NCI-H146 (cell line): ENCODE measurements at regions not wholly inside any gene's neighbourhood (a gene's known extent, or its start where the extent isn't known, plus 50 kb on each side); places are given as distances from the start of the nearest gene placed in this dataset.
A peak's percentile ranks its signal among the peaks of the same experiment; 100 is the strongest.
"Not testable (repeated sequence)": the region's sequence is repeated elsewhere in the genome, so short reads cannot be mapped to it uniquely, and the experiment has no call there.

Experiments
- DNase-seq: peaks from one replicate; lab custom pipeline; 2025; lab: John Stamatoyannopoulos, UW

DNA sequence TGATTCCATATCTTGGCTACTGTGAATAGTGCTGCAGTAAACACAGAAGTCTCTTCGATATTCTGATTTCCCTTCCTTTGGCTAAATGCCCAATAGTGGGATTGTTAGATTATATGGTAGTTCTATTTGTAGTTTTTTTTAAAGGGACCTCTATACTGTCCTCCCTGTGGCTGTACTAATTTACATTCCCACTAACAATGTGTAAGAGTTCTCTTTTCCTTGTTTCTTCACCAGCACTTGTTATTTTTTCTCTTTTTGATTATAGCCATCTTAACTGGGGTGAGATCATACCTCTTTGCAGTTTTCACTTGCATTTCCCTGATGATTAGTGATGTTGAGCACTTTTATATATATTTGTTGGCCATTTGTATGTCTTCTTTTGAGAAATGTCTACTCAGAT lies 102.0 kb downstream of the CARTPT start:
- no peak for DNase-seq

DNA sequence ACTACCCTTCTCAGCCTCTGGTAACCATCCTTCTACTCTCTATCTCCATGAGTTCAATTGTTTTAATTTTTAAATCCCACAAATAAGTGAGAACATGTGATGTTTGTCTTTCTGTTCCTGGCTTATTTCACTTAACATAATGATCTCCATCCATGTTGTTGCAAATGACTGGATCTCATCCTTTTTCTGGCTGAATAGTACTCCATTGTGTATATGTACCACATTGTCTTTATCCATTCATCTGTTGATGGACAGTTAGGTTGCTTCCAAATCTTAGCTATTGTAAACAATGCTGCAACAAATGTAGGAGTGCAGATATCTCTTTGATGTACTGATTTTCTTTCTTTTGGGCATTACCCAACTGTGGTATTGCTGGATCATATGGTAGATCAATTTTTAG lies 103.0 kb downstream of the CARTPT start:
- not testable (repeated sequence) for DNase-seq

DNA sequence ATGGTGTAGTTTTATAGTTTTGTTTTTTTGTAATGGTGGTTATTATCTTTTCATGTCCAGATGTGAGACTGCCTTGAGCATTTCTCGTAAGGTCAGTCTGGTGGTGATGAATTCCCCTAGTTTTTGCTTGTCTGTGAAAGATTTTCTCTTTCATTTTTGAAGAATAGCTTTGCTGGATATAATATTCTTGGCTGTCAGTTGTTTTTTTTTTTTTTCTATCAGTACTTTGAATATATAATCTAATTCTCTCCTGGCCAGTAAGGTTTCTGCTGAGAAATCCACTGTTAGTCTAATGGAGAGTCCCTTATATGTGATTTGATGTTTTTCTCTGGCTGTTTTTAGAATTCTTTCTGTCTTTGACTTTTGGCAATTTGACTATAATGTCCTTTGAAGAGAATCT lies 106.9 kb downstream of the CARTPT start:
- DNase-seq: no peak

DNA sequence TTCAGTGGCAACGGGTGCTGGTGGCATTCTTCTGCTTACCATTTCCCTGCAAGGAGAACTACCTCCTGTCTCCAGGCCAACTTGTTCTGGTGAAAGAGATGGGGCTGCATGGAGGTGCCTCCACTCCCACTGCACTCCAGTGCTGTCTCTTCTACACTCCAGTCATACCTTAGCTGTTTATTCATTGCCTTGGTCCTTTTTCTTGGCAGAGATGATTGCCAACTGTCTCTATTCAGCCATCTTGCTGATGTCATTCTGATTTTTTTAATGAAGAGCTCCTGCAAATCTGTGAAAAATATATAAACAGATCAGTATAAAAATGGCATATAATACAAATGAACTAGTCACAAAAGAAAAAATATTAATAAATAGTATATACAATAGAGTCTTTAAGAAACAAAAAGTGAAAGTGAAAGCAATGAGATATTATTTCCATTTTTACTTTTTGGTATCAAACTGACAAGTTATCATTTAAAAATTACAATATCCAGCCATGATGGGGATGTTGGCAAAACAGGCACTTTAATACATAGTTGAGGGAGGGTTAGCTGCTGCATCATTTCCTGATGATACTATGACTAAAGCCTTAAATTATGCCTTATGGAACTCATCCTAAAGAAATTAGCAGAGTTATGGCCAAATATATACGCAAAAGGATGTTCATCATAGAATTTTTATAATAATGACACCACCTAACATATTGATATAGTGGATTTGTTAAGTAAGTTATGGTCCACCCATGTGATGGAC lies 109.4 kb downstream of the CARTPT start:
- DNase-seq: no peak

DNA sequence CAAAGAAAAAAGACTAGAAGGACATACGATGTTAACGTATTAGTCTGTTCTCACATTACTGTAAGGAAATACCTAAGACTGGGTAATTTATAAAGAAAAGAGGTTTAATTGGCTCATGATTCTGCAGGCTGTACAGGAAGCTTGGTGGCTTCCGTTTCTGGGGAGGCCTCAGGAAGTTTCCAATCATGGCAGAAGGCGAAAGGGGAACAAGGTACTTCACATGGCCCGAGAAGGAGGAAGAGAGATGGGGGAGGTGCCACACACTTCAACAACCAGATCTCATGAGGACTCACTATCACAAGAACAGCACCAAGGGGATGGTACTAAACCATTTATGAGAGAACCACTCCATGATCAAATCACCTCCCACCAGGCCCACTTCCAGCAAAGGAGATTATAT lies 110.1 kb downstream of the CARTPT start:
- DNase-seq: no peak

DNA sequence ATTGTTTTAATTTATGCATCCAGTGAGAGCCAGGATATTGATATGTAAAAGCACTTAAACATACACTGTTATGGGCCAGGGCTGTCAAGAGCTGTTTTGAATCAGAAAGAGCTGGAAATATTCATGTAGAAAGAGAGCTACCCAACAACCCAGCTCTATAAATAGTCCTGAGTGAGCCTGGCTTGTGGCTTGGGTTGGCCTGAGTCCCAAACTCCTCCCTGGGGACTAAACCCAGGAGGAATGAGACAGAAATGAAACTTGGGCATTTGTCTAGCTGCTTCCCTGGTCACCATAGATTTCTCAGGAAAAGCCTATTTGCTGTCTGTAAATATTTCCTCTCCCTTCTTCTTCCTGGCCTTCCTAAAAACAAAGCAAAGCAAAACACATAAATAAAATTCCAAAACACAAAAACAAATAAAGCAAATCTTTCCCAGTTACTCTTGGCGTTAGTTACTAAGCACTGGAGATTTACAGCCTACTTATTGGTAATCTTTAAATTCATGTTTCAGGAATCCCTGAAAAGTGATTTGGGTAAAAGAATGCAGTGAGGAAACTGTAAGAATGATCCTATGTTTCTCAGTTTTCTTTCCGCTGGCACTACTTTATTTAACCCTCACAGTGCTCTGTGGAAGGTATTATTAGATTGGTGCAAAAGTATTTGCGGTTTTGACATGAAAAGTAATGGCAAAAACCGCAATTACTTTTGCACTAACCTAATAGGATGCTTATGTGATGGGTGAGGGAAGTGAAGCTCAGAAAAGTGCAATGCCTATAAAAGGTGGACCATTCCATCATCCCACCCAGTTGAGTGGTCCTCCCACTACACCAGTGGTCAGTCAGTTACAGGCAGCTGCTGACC lies 111.8 kb downstream of the CARTPT start:
- no peak for DNase-seq

DNA sequence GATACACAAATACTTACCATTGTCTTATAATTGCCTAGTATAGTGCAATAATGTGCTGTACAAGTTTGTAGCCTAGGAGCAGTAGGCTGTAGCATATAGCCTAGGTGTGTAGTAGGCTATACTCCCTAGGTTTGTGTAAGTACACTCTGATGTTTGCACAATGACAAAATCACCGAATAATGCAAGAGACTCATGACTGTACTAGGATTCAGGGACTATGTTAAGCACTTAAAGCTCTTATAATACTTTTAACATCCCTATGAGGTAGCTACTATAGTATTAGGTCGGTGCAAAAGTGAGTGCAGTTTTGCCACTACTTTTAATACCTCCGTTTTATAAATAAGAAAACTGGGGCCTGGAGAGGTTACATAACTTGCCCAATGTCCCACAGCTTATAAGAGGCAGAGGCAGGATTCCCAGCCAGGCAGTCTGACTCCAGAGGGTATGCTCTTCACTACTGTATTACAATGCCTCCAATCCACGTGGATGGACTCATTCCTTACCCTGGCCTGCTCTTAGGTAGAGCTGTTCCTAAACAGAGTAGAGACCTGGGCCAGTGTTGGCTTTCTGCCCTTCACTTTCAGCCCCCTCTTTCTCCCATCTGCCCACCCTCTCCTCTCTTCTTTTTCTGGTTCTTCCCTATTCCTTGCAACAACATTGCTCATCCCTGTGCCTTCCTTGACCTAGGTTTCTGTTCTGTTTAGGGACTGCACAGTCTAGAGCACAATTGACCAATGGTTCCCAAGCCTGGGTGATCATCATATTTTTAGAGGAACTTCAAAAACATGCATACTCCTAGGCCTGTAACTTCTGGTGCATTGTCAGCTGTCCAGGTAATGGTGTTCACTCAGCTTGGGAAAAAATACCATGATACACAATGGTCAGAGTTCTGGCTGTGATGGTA lies 114.0 kb downstream of the CARTPT start:
- no peak for DNase-seq

DNA sequence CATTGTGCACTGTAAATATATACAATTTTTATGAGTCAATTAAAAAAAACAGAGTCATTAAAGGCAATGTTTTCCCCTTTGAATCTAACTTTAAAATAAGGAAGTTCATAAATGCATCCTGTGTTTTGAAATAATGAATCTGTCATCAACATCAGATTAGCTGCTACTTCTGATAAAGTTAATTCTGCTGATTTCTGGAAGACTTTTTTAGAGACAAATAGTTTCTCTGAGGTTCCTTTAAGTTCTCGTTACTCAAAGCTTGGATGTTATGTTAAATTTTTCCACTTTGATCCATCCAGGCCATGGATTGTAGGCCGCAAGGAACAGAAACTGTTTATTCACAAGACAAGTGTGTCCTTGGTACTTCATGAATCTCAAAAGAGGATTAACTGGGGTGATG lies 115.5 kb downstream of the CARTPT start:
- DNase-seq: no peak

DNA sequence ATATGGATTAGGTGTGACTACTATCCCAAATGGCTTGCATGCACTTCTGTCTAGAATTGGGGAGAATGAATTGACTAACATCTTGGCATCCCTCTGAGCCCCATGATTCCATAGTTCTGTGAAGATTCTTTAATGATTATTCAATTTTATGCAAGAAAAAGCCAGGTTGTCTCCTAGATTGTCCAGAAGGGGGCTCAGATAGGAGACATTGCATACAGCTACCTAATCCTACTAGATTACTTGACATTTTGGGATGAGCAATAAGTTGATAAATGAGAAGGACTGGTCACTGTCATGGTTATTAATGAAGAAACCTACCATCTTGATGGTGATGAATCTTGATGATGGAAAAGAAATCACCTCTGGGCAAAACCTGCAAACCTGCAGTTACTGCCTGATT lies 117.0 kb downstream of the CARTPT start:
- DNase-seq: peak; percentile 41

DNA sequence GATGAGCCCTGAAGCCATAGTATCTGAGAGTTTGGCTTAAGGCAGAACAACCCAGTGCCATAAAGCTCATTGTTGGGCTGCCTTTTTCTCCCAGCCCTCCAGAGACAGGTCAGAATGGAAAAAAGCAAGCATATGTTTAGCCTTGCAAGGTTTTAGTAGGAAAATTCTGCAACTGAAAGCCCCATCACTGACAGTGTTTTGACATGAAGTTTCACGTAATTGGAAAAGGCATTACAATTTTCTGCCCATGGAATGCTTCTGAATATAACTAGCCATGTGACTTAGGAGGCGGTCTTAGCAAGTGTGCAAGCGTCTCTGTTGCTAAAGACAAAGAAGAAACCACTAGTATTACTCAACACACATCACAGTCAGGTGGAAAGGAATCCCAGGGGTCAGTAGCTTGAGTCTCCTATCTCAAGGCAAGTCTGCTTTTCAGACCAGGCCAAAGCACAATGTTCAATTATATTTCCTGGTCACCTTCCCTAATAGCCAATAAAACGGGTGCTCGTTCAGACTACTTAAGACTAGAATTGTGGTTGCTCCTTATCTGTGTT lies 117.6 kb downstream of the CARTPT start:
- DNase-seq: no peak

DNA sequence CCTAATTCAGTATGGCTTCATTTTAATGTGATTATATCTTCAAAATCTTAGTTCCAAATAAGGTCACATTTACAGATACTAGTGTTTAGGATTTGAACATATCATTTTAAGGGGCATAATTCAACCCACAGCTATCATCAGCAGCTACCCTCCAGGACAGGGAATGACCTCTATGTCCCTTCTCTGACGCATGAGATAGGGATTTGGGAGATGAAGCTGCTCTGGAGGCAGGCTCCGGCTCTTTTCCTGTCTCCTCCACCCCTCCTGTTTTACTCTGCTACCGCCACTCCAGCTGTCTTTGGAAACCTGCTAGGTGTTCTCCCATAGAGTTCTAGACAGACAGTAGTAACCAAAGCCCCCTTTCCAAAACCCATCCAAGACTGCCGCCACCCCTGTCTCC lies 119.2 kb downstream of the CARTPT start:
- DNase-seq: no peak

DNA sequence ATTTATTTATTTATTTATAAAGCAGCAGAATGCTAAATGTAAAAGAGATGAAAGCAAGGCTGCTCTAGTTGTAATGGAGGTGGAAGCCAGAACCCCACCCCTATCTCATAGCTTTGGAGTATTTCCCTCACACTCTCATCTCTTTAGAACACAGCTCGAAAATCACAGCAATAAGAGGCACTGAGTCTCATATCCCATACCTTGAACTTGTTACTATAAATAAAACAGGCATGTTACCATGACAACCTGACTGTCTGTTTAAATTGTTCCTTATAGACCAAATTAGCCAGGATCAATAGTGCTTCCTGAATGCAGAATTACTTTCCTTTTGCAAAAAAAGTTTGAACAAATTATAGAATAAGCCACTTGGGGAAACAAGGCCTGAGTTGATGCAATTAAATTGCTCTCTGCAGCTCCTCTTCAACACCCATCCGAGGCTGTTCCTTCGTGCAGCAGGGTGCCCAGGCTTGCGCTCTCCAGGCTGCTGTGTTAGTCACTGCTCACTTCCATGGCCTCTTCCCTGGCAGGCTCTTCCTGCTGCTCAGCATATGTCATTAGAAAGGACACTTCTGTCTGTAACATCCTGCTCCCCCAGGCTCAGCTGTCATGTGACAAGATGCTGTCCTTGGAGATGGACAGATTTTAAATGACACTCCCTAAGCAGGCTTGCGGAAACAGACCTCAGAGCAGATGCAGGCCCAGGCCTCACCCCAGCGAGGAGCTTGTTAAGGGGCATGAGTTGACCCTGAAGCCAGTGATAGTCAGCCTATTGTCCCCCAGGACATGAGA lies 120.2 kb downstream of the CARTPT start:
- peak; percentile 59 for DNase-seq

DNA sequence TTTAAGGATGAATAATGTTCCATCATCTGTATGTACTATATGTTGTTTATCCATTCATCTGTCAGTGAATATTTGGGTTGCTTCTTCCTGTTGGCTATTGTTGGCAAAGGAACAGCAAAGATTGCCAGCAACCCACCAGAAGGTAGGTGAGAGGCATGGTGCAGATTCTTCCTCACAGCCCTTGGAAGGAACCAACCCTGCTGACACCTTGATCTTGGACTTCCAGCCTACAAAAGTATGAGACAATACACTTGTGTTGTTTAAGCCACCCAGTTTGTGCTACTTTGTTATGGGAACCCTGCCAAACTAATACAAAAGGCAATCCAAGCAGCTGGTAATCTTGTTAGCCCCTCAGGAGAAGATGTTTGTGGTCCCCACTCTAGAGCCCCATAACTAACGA lies 122.0 kb downstream of the CARTPT start:
- DNase-seq: no peak

DNA sequence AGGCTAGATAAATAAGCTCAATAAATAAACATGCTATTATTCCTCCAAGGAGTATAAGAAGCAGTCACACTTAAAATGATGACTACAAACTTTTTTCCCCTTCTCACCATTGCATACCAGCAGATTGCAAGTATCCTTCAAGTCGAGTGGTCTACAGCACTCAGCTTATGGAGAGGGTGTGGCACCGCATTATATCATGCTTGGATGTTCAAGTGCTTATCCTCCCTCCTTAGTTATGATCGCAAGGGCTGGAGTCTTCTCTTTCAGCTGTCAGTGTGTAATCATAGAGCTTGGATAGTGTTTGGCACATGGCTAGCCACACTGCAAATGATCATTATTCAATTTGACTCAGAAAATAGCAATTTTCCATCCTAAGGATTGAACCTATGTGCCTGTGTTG lies 124.0 kb downstream of the CARTPT start:
- no peak for DNase-seq

DNA sequence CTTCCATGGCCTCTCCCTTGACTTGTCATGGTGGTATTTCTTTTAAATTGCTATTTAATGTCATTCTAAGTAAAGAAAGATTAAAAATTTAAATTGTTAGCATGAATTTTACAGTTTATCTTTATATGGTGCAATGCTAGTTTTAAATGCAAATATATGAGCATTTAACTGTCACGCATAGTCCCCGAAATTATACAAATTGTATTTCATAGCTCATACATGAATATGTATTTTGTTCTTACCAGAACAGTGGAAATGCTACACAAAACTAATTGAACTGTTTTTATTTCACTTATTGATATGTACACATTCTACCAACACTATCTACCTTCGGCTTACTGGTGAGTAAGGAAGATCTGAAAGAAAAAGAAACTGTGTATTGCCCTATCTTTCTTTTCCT lies 125.8 kb downstream of the CARTPT start:
- DNase-seq: no peak

DNA sequence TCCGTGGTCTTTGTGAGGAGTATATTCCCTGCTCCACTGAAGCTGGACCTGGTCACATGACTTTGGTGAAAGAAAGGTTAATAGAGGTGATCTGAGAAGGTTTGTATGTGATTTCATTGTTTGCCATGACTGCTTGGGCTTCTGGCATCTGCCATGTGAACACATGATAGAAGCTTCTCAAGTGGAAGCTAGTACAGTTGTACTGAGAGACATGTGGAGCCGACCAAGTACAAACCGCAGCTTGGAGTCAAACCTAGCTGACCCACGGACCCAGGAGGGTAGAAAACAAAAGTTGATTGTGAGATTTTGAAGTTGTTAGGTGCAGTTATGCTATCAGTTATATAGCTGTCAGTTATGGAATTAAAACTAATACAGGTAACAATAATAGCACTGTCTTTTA lies 140.4 kb downstream of the CARTPT start:
- no peak for DNase-seq

DNA sequence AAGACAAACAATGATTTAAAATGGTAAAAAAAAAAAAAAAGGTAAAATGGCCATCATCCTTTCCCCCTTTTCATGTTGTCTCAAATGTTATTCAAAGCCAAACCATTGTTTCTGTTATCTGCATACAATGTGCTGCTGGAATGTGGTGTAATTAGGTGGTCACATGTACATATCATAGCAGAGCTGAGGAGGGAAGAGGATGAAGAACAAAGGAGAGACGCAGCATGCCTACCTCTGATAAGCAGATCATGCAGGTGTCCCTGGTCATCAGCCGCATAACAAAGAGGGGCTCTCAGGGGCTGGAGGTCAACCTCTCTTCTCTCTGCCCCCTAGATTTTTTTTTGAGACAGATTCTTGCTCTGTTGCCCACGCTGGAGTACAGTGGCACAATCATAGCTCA lies 141.0 kb downstream of the CARTPT start:
- peak; percentile 85 for DNase-seq

DNA sequence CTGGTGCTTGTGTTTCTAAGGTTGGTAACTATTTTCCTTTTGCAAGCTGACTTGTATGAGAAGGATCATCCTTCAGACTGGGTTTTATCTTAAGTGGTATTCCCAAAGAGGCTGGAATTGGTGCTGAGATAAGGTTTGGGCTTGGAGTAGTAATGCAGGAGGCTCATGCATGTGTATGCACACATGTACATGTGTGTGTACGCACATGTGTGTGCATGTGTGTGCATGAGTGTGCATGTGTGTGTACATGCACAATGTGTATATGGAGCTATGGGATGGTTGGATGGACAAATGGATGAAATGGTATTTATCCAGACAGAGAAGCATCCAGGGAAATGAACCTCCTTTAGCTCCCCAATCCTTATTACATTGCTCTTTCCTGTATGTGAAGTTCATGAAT lies 142.6 kb downstream of the CARTPT start:
- DNase-seq: no peak

DNA sequence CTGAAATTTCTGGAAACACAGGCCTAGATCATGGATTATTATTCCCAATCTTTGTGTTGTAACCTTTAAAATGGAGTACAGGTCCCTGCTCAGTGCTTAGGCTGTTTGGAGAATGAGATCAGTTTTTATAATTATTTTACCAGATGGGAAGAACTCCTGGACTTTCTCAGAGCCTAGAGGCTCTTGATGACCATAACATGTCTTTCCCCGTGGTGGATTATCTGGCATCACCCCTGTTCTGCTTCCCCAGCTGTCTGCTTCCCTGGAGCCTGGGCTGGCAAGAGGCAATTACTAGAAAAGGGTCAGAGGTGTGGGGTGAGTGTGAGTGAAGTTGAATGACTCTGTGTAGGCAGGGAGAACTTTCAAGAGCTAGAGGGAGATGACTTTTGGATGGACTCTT lies 143.0 kb downstream of the CARTPT start:
- no peak for DNase-seq

DNA sequence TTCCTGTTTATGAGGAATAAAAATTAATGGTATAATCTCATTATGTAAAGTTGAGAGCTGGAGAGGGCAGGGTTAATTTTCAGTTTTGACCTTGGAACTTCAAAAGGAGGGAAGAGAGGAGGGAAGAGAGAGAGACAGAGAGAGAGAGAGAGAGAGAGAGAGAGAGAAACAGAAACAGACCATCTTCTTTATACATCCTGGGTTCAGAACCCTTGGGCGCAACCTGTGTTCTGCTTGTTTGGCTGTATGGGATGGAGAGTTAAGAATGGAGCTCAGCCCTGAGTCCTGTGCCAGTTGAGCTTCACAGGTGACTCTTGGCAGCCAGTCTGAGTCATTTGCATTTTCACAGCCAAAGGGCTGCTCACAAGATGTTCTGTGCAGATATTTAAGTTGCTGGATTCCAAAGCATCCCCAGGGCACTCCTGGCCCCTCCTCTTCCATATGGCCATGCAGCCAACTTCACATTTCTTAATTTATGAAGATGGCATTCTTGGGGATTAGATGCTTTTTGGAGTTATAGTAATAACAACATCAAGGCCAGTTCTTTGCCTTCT lies 143.5 kb downstream of the CARTPT start:
- DNase-seq: no peak
